TTC549 (cell line): ENCODE measurements at regions not wholly inside any gene's neighbourhood (a gene's known extent, or its start where the extent isn't known, plus 50 kb on each side); places are given as distances from the start of the nearest gene placed in this dataset.
"Not testable (repeated sequence)": the region's sequence is repeated elsewhere in the genome, so short reads cannot be mapped to it uniquely, and the experiment has no call there.

Experiments used
- FAIRE-seq: peaks from 2 replicates; lab custom pipeline; 2012; peaks lifted over from hg19 to GRCh38; lab: Jason Lieb, UNC

DNA sequence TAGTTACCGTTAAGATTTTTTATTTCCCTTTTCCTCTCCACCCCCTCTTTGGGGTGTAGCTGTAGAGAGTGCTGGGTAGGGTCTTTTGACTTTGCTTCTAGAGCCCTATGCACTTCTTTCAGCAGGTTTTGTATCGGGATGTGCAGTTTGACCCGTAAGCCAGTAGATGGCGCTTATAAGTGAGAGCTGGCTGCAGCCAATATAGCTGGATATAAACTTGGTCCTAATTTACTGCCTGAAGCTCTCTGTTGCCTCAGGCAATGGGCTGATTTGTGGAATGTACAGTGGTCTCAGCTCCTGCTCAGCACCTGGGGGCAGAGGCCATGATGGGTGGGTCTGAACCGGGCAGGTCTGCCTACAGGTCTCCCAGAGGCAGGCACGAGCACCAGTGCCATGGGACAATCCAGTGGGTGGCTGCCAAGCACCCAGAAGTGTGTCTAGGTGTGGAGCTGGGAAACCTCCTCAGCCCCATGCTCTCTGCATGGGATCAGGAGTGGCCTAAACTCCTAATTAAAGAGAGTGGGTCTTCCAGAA lies 146.5 kb downstream of the SPANXN1 start:
- FAIRE-seq = no peak

DNA sequence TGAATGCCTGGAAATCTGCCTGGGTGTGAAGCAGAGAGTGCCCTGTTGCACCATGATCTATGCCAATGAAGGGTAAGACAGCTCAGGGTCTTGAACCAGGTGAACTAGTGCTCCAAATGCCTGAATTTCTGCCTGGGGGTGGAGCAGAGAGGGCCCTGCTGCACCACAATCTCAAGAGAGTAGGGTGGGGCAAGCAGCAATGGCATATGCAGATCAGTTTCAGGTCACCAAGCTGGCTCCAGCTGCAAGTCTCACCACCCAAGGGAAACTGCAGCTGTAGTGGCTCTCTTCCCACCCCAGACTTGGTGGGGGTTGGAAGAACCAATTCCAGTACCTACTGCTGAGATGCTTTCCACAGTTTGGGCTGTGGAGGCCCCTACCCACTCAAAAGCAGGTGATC lies 147.0 kb downstream of the SPANXN1 start:
- FAIRE-seq = no peak

DNA sequence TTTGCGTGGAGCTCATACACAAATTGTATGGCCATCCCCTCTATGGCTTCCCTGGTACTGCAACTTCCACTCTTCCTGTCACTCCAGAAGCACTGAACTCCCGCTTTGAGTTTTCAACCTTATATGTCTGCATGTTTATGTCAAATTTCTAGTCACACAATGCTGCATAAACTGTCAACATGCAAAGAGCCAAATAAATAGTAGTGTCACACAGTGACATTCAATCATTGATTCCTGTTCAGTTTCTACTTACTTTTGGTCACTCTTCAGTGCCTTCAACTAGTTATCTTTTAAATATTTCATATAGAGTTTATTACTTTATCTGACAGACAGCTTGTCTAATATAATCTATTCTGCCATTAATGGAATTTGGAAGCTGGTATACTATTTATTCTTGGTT lies 149.3 kb downstream of the SPANXN1 start:
- no peak for FAIRE-seq

DNA sequence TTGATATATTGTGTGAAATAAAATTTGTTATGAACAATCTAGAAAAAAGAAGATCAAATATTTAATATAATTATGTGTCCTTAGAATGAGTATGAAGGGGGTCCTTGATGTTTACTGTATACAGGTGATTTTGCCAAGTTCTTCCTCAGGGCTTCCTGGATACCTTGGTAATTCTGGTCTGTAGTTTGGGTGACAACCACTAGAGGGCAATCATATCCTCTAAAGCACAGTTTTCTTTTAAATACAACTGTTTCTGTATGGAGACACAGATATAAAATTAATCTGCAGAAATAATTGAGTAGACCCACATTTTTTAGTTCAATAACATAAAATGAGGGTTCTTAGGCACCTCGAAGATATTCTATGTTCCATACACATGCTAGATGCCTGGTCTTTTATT lies 157.7 kb downstream of the SPANXN1 start:
- FAIRE-seq = peak; percentile 13

DNA sequence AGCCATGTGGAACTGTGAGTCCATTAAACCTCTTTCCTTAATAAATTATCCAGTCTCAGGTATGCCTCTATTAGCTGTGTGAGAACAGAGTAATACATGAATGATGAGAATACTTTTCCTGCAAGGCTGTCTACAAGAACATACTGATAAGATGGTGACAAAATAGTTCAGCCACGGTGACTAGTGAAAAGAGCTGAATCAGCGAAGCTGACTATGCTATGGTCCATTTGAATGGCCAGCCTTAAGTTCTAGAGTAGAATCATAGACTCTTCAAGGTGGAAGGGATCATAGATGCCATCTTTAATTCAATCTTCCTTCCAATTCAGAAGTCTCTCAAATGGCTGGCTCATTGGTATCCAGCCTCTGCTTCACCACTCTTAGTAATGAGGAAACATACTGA lies 163.3 kb downstream of the SPANXN1 start:
- FAIRE-seq = no peak

DNA sequence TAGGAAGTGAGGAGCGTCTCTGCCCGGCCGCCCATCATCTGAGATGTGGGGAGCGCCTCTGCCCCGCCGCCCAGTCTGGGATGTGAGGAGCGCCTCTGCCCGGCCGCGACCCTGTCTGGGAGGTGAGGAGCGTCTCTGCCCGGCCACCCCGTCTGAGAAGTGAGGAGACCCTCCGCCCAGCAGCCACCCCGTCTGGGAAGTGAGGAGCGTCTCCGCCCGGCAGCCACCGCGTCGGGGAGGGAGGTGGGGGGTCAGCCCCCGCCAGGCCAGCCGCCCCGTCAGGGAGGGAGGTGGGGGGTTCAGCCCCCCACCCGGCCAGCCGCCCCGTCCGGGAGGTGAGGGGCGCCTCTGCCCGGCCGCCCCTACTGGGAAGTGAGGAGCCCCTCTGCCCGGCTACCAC lies 188.9 kb downstream of the SPANXN1 start:
- FAIRE-seq = not testable (repeated sequence)

DNA sequence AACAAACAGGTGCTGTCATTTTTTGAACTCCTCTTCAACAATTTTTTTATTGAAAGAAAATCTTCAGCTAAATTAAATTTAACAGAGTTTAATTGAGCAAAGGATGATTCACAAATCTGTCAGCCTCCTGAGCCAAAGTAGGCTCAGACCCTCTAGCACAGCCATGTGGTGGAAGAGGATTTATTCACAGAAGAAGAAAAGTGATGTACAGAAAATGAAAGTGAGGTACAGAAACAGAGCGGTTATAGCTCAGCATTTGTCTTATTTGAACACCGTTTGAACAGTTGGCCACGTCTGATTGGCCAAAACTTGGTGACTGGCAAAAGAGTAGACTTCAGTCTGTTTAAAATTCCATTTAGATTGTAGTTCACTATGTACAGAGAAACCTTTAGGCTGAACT lies 217.3 kb downstream of the SPANXN1 start:
- no peak for FAIRE-seq

DNA sequence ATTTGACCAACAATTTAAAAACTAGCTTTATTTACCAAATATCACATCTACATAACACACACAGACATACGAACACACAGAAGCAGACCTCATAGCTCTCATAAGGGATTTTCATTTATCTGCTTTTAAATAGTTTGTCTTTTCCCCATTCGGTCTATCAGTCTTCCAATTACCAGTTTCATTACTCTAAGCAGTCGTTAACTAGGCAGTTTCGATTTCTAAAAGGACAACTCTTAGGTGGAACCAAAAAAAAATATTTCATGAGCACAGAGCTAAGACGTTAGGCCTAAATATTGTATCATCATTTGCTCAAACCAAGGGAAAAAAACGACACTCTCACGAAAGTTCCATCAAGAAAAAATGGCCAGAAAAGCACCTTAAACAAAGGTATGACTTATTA lies 228.4 kb downstream of the SPANXN1 start:
- FAIRE-seq = no peak

DNA sequence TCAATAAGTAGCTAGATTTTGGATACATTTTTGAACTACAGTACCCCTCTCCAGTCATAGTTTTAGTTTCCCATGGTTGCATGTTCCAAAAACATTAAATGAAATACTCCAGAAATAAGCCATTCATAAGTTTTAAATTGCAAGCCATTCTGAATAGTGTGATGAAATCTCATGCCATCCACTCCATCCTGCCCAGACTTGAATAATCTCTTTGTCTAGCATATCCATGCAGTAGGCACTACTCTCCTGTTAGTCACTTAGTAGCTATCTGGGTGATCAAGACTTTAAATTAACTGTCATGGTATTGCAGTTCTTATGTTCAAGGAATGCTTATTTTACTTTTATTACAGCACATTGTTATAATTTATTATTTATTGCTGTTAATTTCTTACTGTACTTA lies 237.4 kb downstream of the SPANXN1 start:
- FAIRE-seq = no peak

DNA sequence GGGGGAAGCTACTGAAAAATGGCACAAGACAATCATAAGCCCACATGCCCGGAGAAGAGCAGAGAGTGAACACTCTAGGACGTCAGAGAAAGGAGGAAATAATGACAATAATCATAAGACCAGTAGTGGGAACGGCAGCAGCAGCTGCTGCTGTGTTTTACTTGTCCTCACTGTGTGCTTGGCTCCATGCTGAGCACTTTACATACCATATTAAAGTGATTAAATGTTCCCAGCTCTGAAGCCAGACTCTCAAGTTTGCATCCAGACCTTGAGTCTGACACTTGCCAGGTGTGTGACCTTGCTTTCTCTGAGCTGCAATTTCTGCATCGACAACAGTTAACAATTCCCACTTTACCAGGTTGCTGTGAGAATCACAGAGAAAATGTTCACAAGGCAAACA lies 255.4 kb downstream of the SPANXN1 start:
- FAIRE-seq = no peak

DNA sequence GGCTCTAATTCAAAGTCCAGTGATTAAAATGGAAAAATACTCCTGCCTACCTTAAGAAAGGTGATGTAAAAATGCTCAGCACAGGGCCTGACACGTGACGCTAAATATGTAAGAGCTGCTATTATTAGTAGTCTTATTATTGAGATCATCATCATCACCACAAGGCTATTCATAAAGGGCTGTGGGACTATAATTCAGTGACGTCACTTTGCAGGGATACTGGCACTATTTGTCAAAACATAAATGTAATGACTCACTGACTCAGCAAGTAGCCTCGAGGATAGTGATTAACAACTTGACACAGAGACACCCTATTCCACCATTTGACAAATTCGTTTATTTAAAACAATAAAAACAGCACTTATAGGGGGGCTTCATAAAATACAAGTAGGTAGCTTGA lies 258.9 kb downstream of the SPANXN1 start:
- no peak for FAIRE-seq

DNA sequence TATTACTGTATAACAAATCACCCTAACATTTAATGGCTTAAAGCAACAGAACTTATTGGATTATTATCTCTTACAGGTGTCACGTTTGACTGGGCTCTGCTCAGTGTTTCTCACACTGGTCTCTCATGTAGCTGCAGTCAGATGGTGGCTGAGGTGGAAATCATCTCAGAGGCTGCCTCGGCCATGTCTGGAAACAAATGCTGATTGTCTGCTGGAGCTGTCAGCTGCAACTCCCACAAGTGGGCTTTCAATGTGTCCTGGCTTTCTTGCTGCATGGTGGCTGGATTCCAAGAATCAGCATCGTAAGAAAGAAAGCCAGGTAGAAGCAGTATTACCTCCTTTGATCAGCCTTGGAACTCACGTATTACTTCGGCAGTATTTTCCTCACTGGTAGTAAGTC lies 277.6 kb downstream of the SPANXN1 start:
- FAIRE-seq = no peak

DNA sequence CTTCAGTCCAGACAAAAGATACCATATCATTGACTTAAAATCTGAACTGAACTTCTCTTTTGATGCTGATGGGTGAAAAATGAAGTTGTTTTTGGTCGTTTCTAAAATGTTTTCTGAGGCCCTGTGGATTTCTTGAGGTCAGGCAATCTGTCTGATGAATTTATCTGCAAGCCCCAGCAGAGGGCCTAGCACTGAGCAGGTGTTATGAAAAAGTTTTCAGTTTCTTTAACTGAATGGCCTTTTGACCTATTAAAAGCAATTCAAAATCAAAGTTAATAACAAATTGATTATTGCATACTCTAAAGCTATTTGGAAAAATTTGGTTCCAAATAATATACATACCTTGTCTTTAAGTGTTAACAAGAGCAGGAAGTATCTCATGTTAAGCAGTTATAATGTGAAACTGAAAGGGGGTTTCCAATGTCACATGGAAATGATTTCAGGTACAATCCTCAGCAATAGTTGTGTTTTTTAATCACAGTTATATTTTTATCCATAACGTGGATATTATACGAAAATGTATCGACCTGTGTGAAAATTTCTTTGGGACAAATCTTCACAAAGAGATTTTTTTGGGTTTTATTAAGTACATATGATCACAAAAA lies 285.0 kb downstream of the SPANXN1 start:
- no peak for FAIRE-seq

DNA sequence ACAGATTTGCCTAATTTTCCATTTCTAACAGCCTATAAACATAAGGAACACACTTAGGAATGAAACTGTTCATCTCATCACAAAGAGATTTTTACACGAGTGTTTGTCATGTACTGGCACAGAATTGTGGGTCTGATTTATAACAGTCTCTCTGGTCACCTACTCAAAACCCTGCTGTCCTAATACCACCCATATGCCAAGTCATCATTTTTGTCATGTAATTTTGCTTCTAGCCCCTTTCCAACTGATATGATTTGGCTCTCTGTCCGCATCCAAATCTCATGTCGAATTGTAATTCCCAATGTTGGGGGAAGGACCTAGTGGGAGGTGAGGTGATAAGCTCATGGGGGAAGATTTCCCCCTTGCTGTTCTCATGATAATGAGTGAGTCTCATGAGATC lies 284.1 kb upstream of the SLITRK2 start:
- no peak for FAIRE-seq

DNA sequence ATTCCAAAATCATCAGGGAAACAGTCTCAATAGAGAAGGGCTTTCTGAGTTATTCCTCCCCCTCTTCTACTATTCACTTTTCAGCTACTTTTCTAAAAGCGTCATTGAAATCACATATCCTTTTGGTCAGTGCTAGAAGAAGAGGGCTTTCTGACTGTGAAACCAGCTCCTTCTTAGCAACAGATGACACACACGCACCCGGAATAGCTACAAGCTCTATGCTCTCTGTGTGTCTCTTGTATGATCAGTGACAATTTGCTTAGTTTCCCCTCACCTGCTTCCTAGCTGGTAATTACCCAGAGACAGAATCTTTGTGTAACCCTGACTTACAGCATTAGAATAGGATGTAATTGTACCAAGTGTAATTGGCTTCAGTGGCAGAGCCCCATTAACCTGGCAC lies 268.1 kb upstream of the SLITRK2 start:
- no peak for FAIRE-seq

DNA sequence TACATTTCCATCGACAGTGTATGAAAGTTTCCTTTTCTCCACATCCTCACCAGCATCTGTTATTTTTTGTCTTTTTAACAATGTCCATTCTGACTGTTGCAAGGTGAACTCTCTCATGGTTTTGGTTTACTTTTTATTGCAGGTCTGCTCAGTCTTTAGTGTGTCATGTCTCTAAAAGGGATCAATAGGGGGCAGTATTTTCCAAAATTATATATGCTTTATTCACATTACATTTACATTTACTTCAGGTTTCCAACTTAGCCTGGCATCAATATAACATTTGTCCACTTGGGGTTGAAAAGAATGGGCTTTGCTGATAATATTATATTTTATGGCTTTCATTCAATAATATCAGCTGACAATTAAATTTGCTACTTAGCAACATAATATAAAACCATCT lies 265.0 kb upstream of the SLITRK2 start:
- no peak for FAIRE-seq

DNA sequence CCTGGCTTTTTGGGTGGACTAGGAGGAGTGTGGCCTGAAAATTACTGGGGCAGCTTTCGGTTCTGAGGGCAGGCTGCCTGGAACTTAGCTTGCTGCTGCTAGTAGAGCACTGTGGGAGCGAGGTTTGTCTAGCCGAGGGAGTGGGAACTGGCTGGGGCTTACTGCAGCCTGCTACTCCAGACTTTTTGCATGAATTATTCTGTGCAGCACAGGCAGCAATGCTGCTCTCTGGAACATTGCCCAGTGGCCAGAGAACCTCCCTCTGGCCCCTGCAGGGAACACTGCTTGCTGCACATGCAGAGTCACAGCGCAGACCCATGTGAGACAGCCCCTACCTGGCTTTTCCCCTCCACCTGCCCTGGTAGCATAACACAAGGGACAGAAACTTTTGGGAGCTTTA lies 263.9 kb upstream of the SLITRK2 start:
- no peak for FAIRE-seq

DNA sequence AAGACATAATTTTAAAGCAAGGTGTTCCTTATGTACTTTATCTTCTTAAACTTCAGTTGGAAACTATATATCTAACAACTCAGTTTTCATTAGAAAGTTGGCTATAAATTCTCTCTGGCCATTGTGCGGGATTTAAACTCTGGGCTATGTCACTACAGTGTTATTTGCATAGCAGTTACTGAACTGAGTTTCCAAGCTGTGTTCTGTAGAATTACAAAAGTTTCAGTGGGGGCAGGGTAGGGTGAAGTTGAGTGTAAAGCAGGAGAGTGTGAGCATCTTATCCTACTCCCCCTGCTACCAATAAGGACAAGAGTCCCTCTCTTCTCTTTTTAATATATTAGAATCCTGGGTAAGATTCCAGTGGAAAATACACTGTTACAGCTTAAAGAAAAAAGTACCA lies 254.5 kb upstream of the SLITRK2 start:
- no peak for FAIRE-seq

DNA sequence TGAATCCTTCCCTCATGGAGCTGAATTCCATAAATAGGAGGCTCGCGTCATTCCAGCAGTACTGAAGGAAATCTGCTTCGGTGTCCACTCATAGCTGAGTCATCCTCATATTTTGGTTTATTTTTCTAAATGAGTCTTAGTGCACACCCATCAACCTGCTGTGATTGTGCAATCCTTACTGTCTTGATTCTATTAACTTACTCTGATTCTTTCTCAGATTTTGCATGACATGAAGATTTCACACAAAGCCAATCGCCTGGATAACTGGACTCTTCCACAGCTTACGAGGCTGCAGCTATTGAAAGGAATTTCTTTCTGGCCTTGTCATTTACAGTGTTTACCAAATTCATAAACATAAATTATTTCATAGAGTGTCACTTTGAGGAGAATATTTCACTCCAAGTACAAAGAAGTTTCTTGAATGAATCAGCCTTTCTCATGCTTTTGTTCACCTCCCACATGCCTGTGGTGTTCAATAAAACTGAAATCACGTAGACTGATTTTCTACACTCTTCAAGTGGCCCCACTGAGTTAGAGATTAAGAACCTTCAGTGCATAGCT lies 207.6 kb upstream of the SLITRK2 start:
- FAIRE-seq = no peak

DNA sequence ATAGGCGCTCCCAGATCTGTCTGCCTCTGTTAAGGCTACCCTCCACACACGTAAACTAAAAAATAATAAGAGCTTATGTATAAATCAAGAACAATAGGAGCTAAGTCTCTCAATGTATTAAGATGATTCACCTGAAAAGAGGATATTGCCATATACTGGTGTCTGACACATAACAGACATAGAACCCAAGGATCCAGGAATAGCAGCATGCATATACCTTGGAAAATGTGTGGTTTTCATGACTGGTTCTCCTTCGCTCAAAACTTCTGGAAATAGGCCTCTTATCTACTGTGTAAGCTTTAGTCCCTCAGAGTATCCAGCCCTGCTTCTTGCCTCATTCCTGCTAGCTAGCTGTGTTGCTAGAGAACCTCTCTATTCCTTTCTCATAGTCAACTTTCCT lies 203.7 kb upstream of the SLITRK2 start:
- FAIRE-seq = no peak

DNA sequence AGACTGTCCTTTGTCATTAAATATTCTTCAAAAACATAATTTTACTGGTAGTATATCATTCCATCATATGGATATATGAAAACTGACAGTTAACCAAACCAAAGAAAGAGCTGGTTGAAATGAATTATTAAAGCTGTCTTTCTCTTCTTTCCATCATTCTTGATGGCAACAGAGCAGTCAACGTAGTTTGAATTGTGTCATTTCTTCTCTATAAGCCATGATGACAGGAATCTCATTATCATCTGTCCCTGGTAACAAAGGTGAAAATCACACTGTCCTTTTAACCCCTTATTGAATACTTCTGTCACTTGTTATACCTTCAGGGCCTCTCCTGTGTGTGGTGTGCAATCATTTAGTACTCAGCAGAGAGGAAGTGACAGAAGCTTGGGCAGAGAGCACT lies 197.0 kb upstream of the SLITRK2 start:
- FAIRE-seq = no peak

DNA sequence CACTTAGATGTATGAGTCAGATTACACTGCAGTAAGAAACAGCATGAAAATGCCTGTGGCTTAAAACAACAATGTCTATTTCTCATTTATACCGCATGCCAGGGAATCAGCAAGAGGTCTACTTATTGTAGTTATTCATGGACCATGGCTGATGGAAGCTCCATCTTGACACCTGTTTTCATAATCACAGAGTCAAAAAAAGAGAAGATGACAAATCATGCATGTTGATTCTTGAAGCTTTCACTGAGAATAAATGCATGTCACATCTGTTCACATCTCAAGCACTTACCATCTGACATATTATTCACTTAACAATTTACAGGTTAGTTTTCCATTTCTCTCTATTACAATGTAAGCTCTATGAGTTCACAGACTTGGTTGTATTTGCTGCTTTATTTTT lies 194.2 kb upstream of the SLITRK2 start:
- no peak for FAIRE-seq

DNA sequence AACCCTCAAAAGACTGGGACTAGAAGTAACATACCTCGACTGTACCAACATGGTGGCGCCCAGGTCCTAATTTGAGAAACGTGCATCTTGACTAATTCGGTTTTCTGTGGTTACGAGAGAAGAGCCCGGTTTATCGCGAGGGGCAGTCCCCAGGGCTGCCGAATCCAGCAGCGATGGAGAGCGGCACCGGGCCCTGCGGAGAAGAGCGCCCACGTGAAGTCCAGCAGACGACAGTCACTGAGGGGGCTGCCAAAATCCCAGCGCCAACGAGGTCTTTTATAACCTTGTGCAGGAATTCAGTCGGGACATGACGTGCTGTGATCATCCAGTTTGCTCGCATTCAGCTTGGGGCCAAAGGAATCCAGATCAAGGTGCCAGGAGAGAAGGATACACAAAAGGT lies 187.5 kb upstream of the SLITRK2 start:
- no peak for FAIRE-seq

DNA sequence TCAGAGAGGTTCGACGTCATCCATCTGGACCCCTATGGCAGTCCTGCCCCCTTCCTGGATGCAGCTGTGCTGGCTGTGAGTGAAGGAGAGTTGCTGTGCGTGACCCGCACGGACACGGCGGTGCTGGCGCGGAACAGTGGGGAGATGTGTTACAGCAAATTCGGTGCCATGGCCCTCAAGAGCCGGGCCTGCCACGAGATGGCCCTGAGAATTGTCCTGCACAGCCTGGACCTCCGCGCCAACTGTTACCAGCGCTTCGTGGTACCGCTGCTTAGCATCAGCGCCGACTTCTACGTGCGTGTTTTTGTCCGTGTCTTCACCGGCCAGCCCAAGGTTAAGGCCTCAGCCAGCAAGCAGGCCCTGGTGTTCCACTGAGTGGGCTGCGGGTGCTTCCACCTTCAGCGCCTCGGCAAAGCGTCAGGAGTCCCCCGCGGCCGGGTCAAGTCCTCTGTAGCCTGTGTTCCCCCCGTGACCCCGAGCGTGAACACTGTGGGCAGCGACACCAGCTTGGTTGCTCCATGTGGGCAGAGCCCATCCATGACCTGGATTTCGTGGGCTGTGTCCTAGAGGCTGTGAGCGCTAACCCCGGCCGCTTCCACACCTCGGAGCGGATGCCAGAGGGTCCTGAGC lies 186.7 kb upstream of the SLITRK2 start:
- no peak for FAIRE-seq
